K562 (cell line): ENCODE measurements at regions not wholly inside any gene's neighbourhood (a gene's known extent, or its start where the extent isn't known, plus 50 kb on each side); places are given as distances from the start of the nearest gene placed in this dataset.

ENCODE experiments used
- CBX5 ChIP-seq: IDR thresholded peaks from 2 replicates; pipeline ENCODE4 v1.6.1; 2014; ENCODE audit warnings: low read depth, borderline replicate concordance
- L3MBTL2 ChIP-seq: fragments of 450-650 bp; IDR thresholded peaks from 2 replicates; pipeline ENCODE4 v1.6.1; 2016; ENCODE audit warnings: mild to moderate bottlenecking, moderate library complexity
- MYC ChIP-seq, 2 experiments: fragments of 250-450 bp in 1 of 2; sonication (Bioruptor Pico) in 1 of 2; IDR thresholded peaks; 2 replicates each; pipeline versions ENCODE4 v1.5.1 to v1.6.1; 2012 to 2021; ENCODE audit warnings: low read depth in 2 of 2, borderline replicate concordance in 1 of 2, improper control_type of control experiment in 1 of 2, low read length in 1 of 2, mild to moderate bottlenecking in 1 of 2, moderate library complexity in 1 of 2
- NR2C2 ChIP-seq, 2 experiments: fragments of 200-800 bp in 1 of 2; sonication (Bioruptor generic) in 1 of 2; sonication (generic) in 1 of 2; formaldehyde crosslinking in 1 of 2; IDR thresholded peaks; 2 replicates each; pipeline versions ENCODE4 v1.6.1 to v1.8.0; 2016 to 2022; ENCODE audit warnings: mild to moderate bottlenecking in 1 of 2, missing compliant biosample characterization in 1 of 2, missing genetic modification characterization in 1 of 2, missing genetic modification reagents in 1 of 2
- RCOR1 ChIP-seq, 2 experiments: IDR thresholded peaks; 2 replicates each; pipeline ENCODE4 v1.6.1; 2012; ENCODE audit warnings: low read depth in 2 of 2, low read length in 2 of 2, borderline replicate concordance in 1 of 2, improper control_type of control experiment in 1 of 2
- RUNX1 ChIP-seq: sonication (generic); IDR thresholded peaks from 2 replicates; pipeline ENCODE4 v1.6.1; 2016; ENCODE audit warnings: antibody characterized with exemption, low read depth
- ZNF780A ChIP-seq: fragments of 250-450 bp; sonication (Bioruptor Pico); IDR thresholded peaks from 2 replicates; pipeline ENCODE4 v1.5.0; 2021; ENCODE audit warnings: mild to moderate bottlenecking
- ZSCAN32 ChIP-seq: fragments of 450-650 bp; formaldehyde crosslinking; IDR thresholded peaks from 2 replicates; pipeline ENCODE4 v1.4.0; 2020; ENCODE audit warnings: mild to moderate bottlenecking, moderate library complexity
- TF ChIP-seq, protein P1 (sequence below), 2 experiments: fragments of 200-800 bp in 1 of 2; sonication (Bioruptor generic) in 1 of 2; sonication (generic) in 1 of 2; formaldehyde crosslinking in 1 of 2; IDR thresholded peaks in 1 of 2; conservative IDR thresholded peaks in 1 of 2; 2 replicates each; pipeline versions ENCODE4 v1.5.0 to v1.6.1; 2016 to 2020; ENCODE audit warnings: missing compliant biosample characterization in 1 of 2, missing genetic modification characterization in 1 of 2, missing genetic modification reagents in 1 of 2
- TF ChIP-seq, protein P2 (sequence below): fragments of 250-450 bp; sonication (Bioruptor Pico); IDR thresholded peaks from 2 replicates; pipeline ENCODE4 v1.9.0; 2021; ENCODE audit warnings: mild to moderate bottlenecking
- TF ChIP-seq, protein P3 (sequence below), 2 experiments: fragments of 450-650 bp; IDR thresholded peaks; 2 replicates each; pipeline ENCODE4 v1.6.1; 2016; ENCODE audit warnings: mild to moderate bottlenecking in 2 of 2, borderline replicate concordance in 1 of 2, low read depth in 1 of 2, moderate library complexity in 1 of 2
- TF ChIP-seq, protein P4 (sequence below), 2 experiments: fragments of 450-650 bp in 1 of 2; sonication (generic) in 1 of 2; formaldehyde crosslinking in 1 of 2; IDR thresholded peaks in 1 of 2; conservative IDR thresholded peaks in 1 of 2; 2 replicates each; pipeline versions ENCODE4 v1.6.1 to v1.8.1; 2016 to 2023; ENCODE audit warnings: mild to moderate bottlenecking in 2 of 2, moderate library complexity in 2 of 2, inconsistent platforms in 1 of 2, missing genetic modification reagents in 1 of 2

DNA sequence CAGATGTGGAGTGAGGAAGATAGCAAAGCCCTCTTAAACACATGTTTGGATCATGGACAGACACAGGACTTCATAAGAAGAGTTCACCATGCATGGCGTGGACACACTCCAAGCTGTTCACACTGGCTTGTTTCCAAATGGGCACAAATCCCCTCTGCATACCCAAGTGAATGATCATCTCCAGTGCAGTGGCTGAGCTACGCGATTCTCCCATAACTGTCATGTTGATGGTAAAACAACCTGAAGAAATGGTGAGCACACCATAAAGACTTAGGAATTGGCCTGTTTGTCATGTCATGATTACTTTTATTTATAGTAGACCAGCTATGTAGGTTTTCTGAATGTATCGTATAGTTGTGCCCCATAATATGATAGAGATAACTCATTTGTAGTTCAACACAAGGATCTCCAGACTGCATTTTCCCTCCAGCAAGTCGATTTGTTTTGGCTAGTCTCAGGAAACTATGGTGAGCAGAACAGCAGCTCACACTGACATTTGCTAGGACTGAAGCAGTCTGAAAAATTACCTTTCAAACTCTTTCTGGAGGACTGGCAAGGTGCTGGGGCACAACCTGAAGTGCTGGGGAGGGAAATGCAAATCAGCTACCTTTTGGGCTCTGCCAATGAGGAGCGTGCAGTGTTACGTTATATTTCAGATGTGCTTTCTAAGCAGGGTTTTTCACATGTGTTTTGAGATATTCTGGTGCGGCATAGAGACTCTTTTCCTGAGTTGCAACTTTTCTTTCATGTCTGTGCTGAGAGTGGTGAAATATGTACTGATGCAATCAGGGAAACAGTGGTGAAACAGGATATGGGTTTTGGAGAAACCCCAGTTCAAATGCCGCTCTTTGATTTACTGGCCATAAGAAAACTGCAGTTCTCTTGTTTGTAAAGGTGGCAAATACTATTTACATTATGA is 629.6 kb upstream of the DPP6 start (continued):
- TF ChIP-seq, protein P1, sequence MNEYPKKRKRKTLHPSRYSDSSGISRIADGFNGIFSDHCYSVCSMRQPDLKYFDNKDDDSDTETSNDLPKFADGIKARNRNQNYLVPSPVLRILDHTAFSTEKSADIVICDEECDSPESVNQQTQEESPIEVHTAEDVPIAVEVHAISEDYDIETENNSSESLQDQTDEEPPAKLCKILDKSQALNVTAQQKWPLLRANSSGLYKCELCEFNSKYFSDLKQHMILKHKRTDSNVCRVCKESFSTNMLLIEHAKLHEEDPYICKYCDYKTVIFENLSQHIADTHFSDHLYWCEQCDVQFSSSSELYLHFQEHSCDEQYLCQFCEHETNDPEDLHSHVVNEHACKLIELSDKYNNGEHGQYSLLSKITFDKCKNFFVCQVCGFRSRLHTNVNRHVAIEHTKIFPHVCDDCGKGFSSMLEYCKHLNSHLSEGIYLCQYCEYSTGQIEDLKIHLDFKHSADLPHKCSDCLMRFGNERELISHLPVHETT (CRISPR knock-in tag; conservative IDR thresholded peaks at IDR 0.05 in 1 of 2, IDR thresholded peaks at IDR 0.05 in 1 of 2): no peak
- no peak for TF ChIP-seq CBX5
- peak; percentile 86 for TF ChIP-seq ZSCAN32
- TF ChIP-seq MYC (IDR thresholded peaks at IDR 0.05; ENCODE audit: low read depth, low read length): peak; percentile 55; the same call in 1 of the 2 replicates
- no peak for TF ChIP-seq MYC (CRISPR knock-in tag; IDR thresholded peaks at IDR 0.05; ENCODE audit: borderline replicate concordance, low read depth)
- TF ChIP-seq NR2C2 (CRISPR knock-in tag; IDR thresholded peaks at IDR 0.05): no peak
- peak; percentile 61; the same call in 1 of the 2 replicates for TF ChIP-seq NR2C2 (tag; IDR thresholded peaks at IDR 0.05)
- TF ChIP-seq RCOR1 (IDR thresholded peaks at IDR 0.05; ENCODE audit: borderline replicate concordance in 1 of 2, low read depth in 2 of 2, low read length in 2 of 2): peak in 1 of 2 experiments; percentile 95; a peak in 2 of 4 replicates
- TF ChIP-seq, protein P2, sequence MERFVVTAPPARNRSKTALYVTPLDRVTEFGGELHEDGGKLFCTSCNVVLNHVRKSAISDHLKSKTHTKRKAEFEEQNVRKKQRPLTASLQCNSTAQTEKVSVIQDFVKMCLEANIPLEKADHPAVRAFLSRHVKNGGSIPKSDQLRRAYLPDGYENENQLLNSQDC (CRISPR knock-in tag): no peak
- TF ChIP-seq RUNX1: no peak
- TF ChIP-seq L3MBTL2: 0 out of 2 replicates have a peak, but pooled peaks have one; percentile 21
- TF ChIP-seq, protein P3, sequence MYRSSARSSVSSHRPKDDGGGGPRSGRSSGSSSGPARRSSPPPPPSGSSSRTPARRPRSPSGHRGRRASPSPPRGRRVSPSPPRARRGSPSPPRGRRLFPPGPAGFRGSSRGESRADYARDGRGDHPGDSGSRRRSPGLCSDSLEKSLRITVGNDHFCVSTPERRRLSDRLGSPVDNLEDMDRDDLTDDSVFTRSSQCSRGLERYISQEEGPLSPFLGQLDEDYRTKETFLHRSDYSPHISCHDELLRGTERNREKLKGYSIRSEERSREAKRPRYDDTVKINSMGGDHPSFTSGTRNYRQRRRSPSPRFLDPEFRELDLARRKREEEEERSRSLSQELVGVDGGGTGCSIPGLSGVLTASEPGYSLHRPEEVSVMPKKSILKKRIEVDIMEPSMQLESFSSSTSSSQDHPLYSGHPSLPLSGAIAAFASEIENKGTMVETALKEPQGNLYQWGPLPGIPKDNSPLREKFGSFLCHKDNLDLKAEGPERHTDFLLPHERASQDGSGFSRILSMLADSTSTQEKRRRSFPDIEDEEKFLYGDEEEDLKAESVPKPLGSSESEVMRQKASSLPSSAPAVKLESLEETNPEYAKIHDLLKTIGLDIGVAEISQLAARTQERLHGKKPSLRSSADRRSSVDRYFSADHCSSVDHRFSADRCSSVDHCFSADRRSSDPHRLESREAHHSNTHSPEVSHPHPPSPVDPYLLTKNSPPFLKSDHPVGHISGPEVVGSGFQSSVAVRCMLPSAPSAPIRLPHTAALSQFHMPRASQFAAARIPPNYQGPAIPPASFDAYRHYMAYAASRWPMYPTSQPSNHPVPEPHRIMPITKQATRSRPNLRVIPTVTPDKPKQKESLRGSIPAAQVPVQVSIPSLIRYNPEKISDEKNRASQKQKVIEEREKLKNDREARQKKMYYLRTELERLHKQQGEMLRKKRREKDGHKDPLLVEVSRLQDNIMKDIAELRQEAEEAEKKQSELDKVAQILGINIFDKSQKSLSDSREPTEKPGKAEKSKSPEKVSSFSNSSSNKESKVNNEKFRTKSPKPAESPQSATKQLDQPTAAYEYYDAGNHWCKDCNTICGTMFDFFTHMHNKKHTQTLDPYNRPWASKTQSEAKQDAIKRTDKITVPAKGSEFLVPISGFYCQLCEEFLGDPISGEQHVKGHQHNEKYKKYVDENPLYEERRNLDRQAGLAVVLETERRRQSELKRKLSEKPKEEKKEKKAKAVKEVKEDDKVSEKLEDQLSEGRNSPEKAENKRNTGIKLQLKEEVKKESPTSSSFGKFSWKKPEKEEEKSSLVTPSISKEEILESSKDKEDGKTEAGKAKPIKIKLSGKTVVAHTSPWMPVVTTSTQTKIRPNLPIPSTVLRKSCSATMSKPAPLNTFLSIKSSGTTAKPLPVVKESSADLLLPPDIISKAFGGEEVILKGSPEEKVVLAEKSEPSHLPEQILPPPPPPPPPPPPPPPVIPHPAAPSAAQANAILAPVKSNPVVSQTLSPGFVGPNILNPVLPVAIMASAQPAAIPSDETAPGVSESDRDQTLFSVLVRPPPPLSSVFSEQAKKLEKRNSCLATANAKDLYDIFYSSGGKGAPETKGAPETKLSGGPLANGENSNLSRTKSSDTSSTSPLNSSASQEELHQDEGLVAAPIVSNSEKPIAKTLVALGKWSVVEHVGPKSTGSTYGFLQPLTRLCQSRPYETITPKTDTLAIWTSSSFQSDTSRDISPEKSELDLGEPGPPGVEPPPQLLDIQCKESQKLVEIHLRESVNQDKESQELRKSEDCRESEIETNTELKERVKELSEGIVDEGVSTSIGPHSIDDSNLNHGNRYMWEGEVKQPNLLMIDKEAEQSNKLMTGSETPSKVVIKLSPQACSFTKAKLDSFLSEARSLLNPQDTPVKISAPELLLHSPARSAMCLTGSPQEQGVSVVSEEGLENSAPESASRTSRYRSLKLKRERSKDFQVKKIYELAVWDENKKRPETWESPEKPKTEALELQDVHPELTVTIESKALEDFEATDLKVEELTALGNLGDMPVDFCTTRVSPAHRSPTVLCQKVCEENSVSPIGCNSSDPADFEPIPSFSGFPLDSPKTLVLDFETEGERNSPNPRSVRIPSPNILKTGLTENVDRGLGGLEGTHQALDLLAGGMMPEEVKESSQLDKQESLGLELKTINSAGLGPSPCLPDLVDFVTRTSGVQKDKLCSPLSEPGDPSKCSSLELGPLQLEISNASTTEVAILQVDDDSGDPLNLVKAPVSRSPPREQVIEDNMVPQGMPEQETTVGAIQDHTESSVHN (IDR thresholded peaks at IDR 0.05; ENCODE audit: borderline replicate concordance in 1 of 2, low read depth in 1 of 2): 0 out of 4 replicates have a peak, but pooled peaks of 1 of the 2 experiments have one; percentile 55
- 0 out of 2 replicates have a peak, but pooled peaks have one; percentile 46 for TF ChIP-seq ZNF780A
- TF ChIP-seq, protein P4, sequence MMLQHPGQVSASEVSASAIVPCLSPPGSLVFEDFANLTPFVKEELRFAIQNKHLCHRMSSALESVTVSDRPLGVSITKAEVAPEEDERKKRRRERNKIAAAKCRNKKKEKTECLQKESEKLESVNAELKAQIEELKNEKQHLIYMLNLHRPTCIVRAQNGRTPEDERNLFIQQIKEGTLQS (IDR thresholded peaks at IDR 0.05): peak; percentile 88
- TF ChIP-seq, protein P4 (CRISPR knock-in tag; conservative IDR thresholded peaks at IDR 0.05): no peak
